C4-2B (cell line): ENCODE measurements at regions not wholly inside any gene's neighbourhood (a gene's known extent, or its start where the extent isn't known, plus 50 kb on each side); places are given as distances from the start of the nearest gene placed in this dataset.

Experiments
- H3K27ac ChIP-seq: fragments of 450-650 bp; 2 replicates; pipeline ENCODE4 v1.5.1; 2017
- CTCF ChIP-seq: fragments of 450-650 bp; conservative IDR thresholded peaks from 2 replicates; pipeline ENCODE4 v1.5.1; 2017; ENCODE audit warnings: mild to moderate bottlenecking
- ZFX ChIP-seq: fragments of 450-650 bp; IDR thresholded peaks from 2 replicates; pipeline ENCODE4 v1.6.1; 2017

- TF ChIP-seq ZFX, result no peak
- TF ChIP-seq CTCF, result peak; percentile 70
- no peak overlapping the region for H3K27ac ChIP-seq
Observed at GRCh38 chr2:104733226-104733943, 120.5 kb upstream of the POU3F3 start.

- no peak overlapping the region for H3K27ac ChIP-seq
- TF ChIP-seq CTCF (no peak), ZFX (no peak)
Observed at GRCh38 chr2:104734937-104735586, 118.9 kb upstream of the POU3F3 start.

- H3K27ac ChIP-seq, result no peak overlapping the region
- TF ChIP-seq ZFX (no peak), CTCF (no peak)
Observed at GRCh38 chr2:104736026-104736425, 117.9 kb upstream of the POU3F3 start.

- TF ChIP-seq CTCF (no peak), ZFX (no peak)
- no peak overlapping the region for H3K27ac ChIP-seq
Observed at GRCh38 chr2:104741860-104742259, 112.1 kb upstream of the POU3F3 start.

- TF ChIP-seq CTCF (no peak), ZFX (no peak)
- H3K27ac ChIP-seq, result no peak overlapping the region
Observed at GRCh38 chr2:104744537-104744936, 109.4 kb upstream of the POU3F3 start.

- H3K27ac ChIP-seq, result no peak overlapping the region
- TF ChIP-seq ZFX, result no peak
- no peak for TF ChIP-seq CTCF
Observed at GRCh38 chr2:104745846-104746245, 108.1 kb upstream of the POU3F3 start.

GRCh38 chr2:104746299-104746698 lies 107.6 kb upstream of the POU3F3 start:
- no peak overlapping the region for H3K27ac ChIP-seq
- TF ChIP-seq ZFX (no peak), CTCF (no peak)
